HL-60 (cell line): ENCODE measurements at regions not wholly inside any gene's neighbourhood (a gene's known extent, or its start where the extent isn't known, plus 50 kb on each side); places are given as distances from the start of the nearest gene placed in this dataset.
A peak's percentile ranks its signal among the peaks of the same experiment; 100 is the strongest.

ENCODE experiments used
- DNase-seq, 2 experiments: peaks; one replicate each; pipeline ENCODE4 v3.0.0-alpha.2; 2010 to 2020; ENCODE audit warnings: low read depth in 1 of 2, low spot score in 1 of 2
- H3K27ac ChIP-seq: fragments of 250-450 bp; sonication (Bioruptor Pico); replicated peaks from 2 replicates; pipeline ENCODE4 v1.5.1; 2020; ENCODE audit warnings: mild to moderate bottlenecking, moderate library complexity
- H3K27me3 ChIP-seq: fragments of 250-450 bp; sonication (Bioruptor Pico); 2 replicates; pipeline ENCODE4 v1.5.1; 2021; ENCODE audit warnings: mild to moderate bottlenecking, moderate library complexity; ENCODE audit not compliant: insufficient read depth, poor library complexity, severe bottlenecking
- H3K4me3 ChIP-seq: replicated peaks from 2 replicates; pipeline ENCODE4 v1.5.1; 2011; ENCODE audit warnings: mild to moderate bottlenecking, control low read depth, low read length; ENCODE audit not compliant: insufficient read depth
- CTCF ChIP-seq: IDR thresholded peaks from one replicate; pipeline ENCODE4 v1.5.1; 2011; ENCODE audit warnings: low read length, control low read depth, inconsistent platforms; ENCODE audit not compliant: insufficient read depth
- GABPA ChIP-seq: IDR thresholded peaks from 2 replicates; pipeline ENCODE4 v1.6.1; 2012; ENCODE audit warnings: low read depth
- POLR2AphosphoS5 ChIP-seq: IDR thresholded peaks from 2 replicates; pipeline ENCODE4 v1.6.1; 2012; ENCODE audit warnings: low read depth
- REST ChIP-seq: IDR thresholded peaks from 2 replicates; pipeline ENCODE4 v1.6.1; 2012; ENCODE audit warnings: low read depth; ENCODE audit not compliant: insufficient replicate concordance
- SPI1 ChIP-seq: IDR thresholded peaks from 2 replicates; pipeline ENCODE4 v1.6.1; 2012; ENCODE audit warnings: low read depth, mild to moderate bottlenecking, borderline replicate concordance

- Histone ChIP-seq H3K4me3 (peak overlapping the region; percentile 46), H3K27me3 (no peaks in the 10 kb centered on the region), H3K27ac (peak overlapping the region; percentile 53)
- TF ChIP-seq CTCF, result peak; percentile 99
- no peak for TF ChIP-seq GABPA
- DNase-seq, result peak; percentile 62 to 85
Measured at GRCh38 chr2:16608661-16609643, 56.7 kb downstream of the CYRIA start.

- DNase-seq, result no peak
- TF ChIP-seq SPI1 (no peak), CTCF (no peak), REST (no peak), POLR2AphosphoS5 (no peak), GABPA (no peak)
- no peak overlapping the region for H3K4me3 ChIP-seq
- H3K27ac ChIP-seq, result no peak overlapping the region
- no peaks in the 10 kb centered on the region for H3K27me3 ChIP-seq
Measured at GRCh38 chr2:16607301-16607700, 58.3 kb downstream of the CYRIA start.

GRCh38 chr2:16604236-16604635, 61.4 kb downstream of the CYRIA start:
- DNase-seq, result no peak
- TF ChIP-seq POLR2AphosphoS5 (no peak), SPI1 (no peak), REST (no peak), CTCF (no peak), GABPA (no peak)
- H3K4me3 ChIP-seq, result no peak overlapping the region
- H3K27ac ChIP-seq, result no peak overlapping the region
- H3K27me3 ChIP-seq, result no peaks in the 10 kb centered on the region
